SU-DHL-6 (cell line): ENCODE measurements at regions not wholly inside any gene's neighbourhood (a gene's known extent, or its start where the extent isn't known, plus 50 kb on each side); places are given as distances from the start of the nearest gene placed in this dataset.

ENCODE experiments used
- H2AFZ ChIP-seq: fragments of 200-600 bp; sonication (generic); 2 replicates; pipeline ENCODE4 v1.6.1; 2014; ENCODE audit warnings: low read depth, mild to moderate bottlenecking, moderate library complexity, mixed read lengths, antibody characterized with exemption, low read length; ENCODE audit not compliant: severe bottlenecking
- H3F3A ChIP-seq: fragments of 200-600 bp; shearing (Covaris generic); 2 replicates; pipeline ENCODE4 v1.6.0; 2016; ENCODE audit warnings: antibody characterized with exemption, mild to moderate bottlenecking; ENCODE audit not compliant: insufficient read depth
- H3K27ac ChIP-seq: fragments of 200-600 bp; sonication (generic); 2 replicates; pipeline ENCODE4 v1.5.1; 2016; ENCODE audit warnings: low read depth, mild to moderate bottlenecking, low read length, moderate library complexity, mixed read lengths
- H3K27me3 ChIP-seq: fragments of 200-600 bp; sonication (generic), shearing (Covaris generic); 2 replicates; pipeline ENCODE4 v1.6.0; 2014; ENCODE audit warnings: mild to moderate bottlenecking, low read length
- H3K36me3 ChIP-seq: fragments of 200-600 bp; sonication (generic); 2 replicates; pipeline ENCODE4 v1.6.1; 2014; ENCODE audit warnings: mild to moderate bottlenecking, low read length, mixed read lengths
- H3K4me2 ChIP-seq: fragments of 300-600, 200-600 bp; shearing (Covaris generic), sonication (generic); 2 replicates; pipeline ENCODE4 v1.6.0; 2014; ENCODE audit warnings: low read length, low read depth, mild to moderate bottlenecking; ENCODE audit not compliant: poor library complexity, severe bottlenecking
- H3K4me3 ChIP-seq: fragments of 200-600 bp; sonication (generic); 2 replicates; pipeline ENCODE4 v1.5.1; 2014; ENCODE audit warnings: antibody characterized with exemption, low read length, mild to moderate bottlenecking, mixed read lengths; ENCODE audit not compliant: insufficient read depth, poor library complexity, severe bottlenecking
- H3K79me2 ChIP-seq: fragments of 200-600 bp; sonication (generic); 2 replicates; pipeline ENCODE4 v1.6.1; 2014; ENCODE audit warnings: mild to moderate bottlenecking, low read length, moderate library complexity; ENCODE audit not compliant: insufficient read depth
- H3K9ac ChIP-seq: fragments of 200-600 bp; sonication (generic); 2 replicates; pipeline ENCODE4 v1.7.0; 2014; ENCODE audit warnings: mild to moderate bottlenecking, low read length
- H3K9me2 ChIP-seq: fragments of 200-600 bp; sonication (generic); replicated peaks from 2 replicates; pipeline ENCODE4 v1.6.1; 2014; ENCODE audit warnings: low read length; ENCODE audit not compliant: insufficient read depth
- H3K9me3 ChIP-seq: fragments of 200-600 bp; sonication (generic); 2 replicates; pipeline ENCODE4 v1.6.1; 2014; ENCODE audit warnings: low read length, mixed read lengths; ENCODE audit not compliant: insufficient read depth
- H4K20me1 ChIP-seq: fragments of 200-600 bp; sonication (generic); 2 replicates; pipeline ENCODE4 v1.6.1; 2014; ENCODE audit warnings: low read depth, mild to moderate bottlenecking, antibody characterized with exemption, low read length, moderate library complexity, mixed read lengths
- EZH2phosphoT487 ChIP-seq: fragments of 200-600 bp; sonication (generic), shearing (Covaris generic); conservative IDR thresholded peaks from 2 replicates; pipeline ENCODE4 v1.6.1; 2018; ENCODE audit warnings: mild to moderate bottlenecking, antibody characterized with exemption, low read length, moderate library complexity, mixed read lengths
- TF ChIP-seq, protein P1 (sequence below): fragments of 200-600 bp; sonication (generic); IDR thresholded peaks from one replicate; pipeline ENCODE4 v1.5.1; 2017; ENCODE audit warnings: antibody characterized with exemption, mild to moderate bottlenecking, low read length, moderate library complexity; ENCODE audit not compliant: insufficient read depth, poor library complexity, severe bottlenecking

- Histone ChIP-seq H3K27ac (no peak overlapping the region), H3K4me3 (no peak overlapping the region), H3K9ac (no peak overlapping the region), H3K36me3 (no peaks in the 10 kb centered on the region), H3F3A (no peaks in the 10 kb centered on the region), H3K9me2 (no peaks in the 10 kb centered on the region), H4K20me1 (no peaks in the 10 kb centered on the region), H3K4me2 (no peak overlapping the region), H2AFZ (no peak overlapping the region), H3K27me3 (no peaks in the 10 kb centered on the region), H3K79me2 (no peaks in the 10 kb centered on the region), H3K9me3 (no peaks in the 10 kb centered on the region)
- TF ChIP-seq, protein P1, sequence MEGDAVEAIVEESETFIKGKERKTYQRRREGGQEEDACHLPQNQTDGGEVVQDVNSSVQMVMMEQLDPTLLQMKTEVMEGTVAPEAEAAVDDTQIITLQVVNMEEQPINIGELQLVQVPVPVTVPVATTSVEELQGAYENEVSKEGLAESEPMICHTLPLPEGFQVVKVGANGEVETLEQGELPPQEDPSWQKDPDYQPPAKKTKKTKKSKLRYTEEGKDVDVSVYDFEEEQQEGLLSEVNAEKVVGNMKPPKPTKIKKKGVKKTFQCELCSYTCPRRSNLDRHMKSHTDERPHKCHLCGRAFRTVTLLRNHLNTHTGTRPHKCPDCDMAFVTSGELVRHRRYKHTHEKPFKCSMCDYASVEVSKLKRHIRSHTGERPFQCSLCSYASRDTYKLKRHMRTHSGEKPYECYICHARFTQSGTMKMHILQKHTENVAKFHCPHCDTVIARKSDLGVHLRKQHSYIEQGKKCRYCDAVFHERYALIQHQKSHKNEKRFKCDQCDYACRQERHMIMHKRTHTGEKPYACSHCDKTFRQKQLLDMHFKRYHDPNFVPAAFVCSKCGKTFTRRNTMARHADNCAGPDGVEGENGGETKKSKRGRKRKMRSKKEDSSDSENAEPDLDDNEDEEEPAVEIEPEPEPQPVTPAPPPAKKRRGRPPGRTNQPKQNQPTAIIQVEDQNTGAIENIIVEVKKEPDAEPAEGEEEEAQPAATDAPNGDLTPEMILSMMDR: no peak
- TF ChIP-seq EZH2phosphoT487: no peak
Observed at GRCh38 chr4:159520074-159520473, 417.2 kb downstream of the RAPGEF2 start.

DNA sequence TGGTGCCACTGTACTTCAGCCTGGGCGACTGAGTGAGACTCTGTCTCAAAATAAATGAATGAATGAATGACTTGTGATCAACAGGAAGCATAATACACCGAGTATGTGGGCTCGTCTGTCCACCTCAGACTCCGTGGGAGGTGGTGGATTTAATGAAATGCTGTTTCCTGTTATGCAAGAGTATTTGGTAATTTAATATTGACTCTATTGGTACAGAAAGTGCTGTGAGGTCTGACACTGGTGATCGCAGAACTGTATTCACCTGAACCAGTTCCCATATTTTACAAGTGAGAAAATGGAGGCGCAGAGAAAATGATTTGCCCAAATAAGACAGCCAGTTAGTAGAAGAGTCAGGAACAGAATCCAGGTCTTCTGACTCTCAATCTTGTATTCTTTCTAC, 423.3 kb downstream of the RAPGEF2 start:
- no peaks in the 10 kb centered on the region for H3K79me2 ChIP-seq
- H3K4me2 ChIP-seq: no peak overlapping the region
- no peak overlapping the region for H3K4me3 ChIP-seq
- H2AFZ ChIP-seq: no peak overlapping the region
- H3F3A ChIP-seq: no peaks in the 10 kb centered on the region
- no peaks in the 10 kb centered on the region for H3K9me2 ChIP-seq
- H3K36me3 ChIP-seq: no peaks in the 10 kb centered on the region
- TF ChIP-seq, protein P1: no peak
- TF ChIP-seq EZH2phosphoT487: no peak
- H3K27me3 ChIP-seq: no peaks in the 10 kb centered on the region
- no peak overlapping the region for H3K9ac ChIP-seq
- H3K9me3 ChIP-seq: no peaks in the 10 kb centered on the region
- no peaks in the 10 kb centered on the region for H4K20me1 ChIP-seq
- H3K27ac ChIP-seq: no peak overlapping the region

- Histone ChIP-seq H3K9ac (no peak overlapping the region), H3K79me2 (no peaks in the 10 kb centered on the region), H3K36me3 (no peaks in the 10 kb centered on the region), H3F3A (no peaks in the 10 kb centered on the region), H4K20me1 (no peaks in the 10 kb centered on the region), H3K4me3 (no peak overlapping the region), H3K27me3 (no peaks in the 10 kb centered on the region), H3K9me3 (no peaks in the 10 kb centered on the region), H2AFZ (no peak overlapping the region), H3K27ac (no peak overlapping the region), H3K9me2 (no peaks in the 10 kb centered on the region), H3K4me2 (no peak overlapping the region)
- TF ChIP-seq, protein P1: no peak
- no peak for TF ChIP-seq EZH2phosphoT487
Observed at GRCh38 chr4:159534655-159535054, 431.8 kb downstream of the RAPGEF2 start.
